ENCODE measurements at regions not wholly inside any gene's neighbourhood (a gene's known extent, or its start where the extent isn't known, plus 50 kb on each side); places are given as distances from the start of the nearest gene placed in this dataset.
"Not testable (repeated sequence)": the region's sequence is repeated elsewhere in the genome, so short reads cannot be mapped to it uniquely, and the experiment has no call there.

GRCh38 chr2:238743243-238744065, 104.4 kb upstream of the TWIST2 start:
- no peak for DNase-seq (ENCODE audit: low read depth)

DNA sequence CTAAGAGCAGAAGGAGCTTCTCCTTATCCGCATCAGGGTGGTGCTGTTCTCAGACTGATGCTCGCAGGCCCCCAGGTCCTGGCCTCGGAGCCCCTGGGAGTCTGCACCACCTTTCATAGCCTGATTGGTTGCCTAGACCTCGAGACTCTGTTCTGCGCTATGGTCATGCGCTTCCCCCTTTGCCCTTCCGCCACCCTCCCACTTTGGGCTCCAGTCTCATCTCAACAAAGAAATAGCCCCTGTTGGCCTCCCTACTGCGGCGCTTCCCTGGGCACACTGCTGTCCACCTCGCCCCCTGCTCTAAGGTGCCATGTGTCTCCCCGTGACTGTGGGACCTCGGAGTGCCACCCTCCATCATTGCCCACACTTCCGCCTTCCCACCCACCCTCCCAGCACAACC, 102.9 kb upstream of the TWIST2 start:
- DNase-seq (ENCODE audit: low read depth), result no peak

DNA sequence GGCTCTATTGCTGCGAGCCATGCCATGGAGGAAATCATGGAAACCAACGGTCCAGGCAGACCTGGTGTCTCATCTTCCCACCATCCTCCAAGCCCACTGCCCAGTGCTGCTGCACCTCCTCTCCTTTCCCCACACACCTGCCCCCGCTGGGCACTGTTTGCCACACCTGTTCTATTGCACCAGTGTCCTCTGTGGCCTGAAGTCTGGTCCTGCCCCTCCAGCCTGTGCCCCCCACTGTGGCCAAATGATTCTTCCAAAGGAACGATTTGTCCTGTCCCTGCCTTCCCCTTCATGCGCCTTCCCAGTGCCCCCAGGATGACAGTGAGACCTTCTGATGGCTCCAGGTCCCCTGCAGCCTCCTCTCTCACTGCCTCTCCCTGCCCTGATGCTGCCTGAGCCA, 101.9 kb upstream of the TWIST2 start:
- DNase-seq (ENCODE audit: low read depth), result no peak

GRCh38 chr2:238747114-238747513, 100.8 kb upstream of the TWIST2 start:
- no peak for DNase-seq (ENCODE audit: low read depth)

DNA sequence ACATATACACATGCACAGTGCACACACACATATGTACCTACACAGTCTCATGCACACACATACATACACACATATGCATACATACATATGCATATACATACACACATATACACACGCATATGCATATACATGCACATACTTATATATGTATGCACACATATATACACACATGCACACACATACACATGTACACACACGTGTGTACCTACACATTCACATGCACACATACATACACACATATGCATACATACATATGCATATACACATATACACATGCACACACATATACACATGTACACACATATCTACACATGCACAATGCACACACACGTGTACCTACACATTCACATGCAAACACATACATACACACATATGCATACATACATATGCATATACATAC, 100.3 kb upstream of the TWIST2 start:
- DNase-seq (ENCODE audit: low read depth), result no peak

GRCh38 chr2:238750212-238750904, 97.5 kb upstream of the TWIST2 start:
- no peak for DNase-seq (ENCODE audit: low read depth)

- DNase-seq (ENCODE audit: low read depth), result no peak
Measured at GRCh38 chr2:238754259-238754658, 93.6 kb upstream of the TWIST2 start.

DNA sequence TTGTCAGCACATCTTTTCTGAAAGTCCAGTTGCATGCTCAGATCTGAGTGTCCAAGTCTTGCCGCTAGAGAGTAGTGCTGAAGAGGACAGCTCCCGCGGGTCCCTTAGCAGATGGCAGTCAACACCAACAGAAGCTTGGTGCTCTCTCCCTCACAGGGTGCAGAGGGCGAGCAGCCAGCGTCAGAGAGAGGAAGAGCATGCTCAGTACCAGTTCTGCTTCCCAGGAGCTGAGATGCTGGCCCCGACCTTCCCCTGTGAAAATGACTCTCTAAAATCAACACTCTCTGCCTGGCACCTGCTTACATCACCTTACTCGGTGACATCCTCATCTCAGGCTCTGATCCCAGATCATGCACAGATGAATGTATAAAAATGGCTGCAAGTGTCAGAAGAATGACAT, 86.0 kb upstream of the TWIST2 start:
- peak; percentile 14 for DNase-seq (ENCODE audit: low read depth)

- DNase-seq (ENCODE audit: low read depth), result no peak
Measured at GRCh38 chr2:238763471-238763995, 84.4 kb upstream of the TWIST2 start.

DNA sequence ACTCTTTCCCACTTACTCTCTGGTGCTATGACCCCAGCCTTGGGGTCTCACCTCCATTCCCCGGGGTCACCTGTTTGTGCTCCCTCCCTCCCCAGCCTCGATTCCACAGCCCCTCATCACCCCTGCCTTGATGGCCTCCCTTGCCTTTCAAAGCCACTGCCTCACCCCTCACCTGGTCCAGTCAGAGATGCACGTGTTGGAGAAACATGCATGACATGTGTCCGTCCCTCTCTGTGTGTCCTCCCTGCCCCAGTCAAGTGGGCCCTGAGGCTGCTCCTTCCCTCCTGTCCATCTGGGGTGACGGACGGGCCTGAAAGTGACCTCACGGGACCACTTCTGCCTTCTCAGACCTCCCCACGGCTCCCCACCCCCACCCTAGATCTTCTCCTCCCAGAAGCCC, 82.3 kb upstream of the TWIST2 start:
- no peak for DNase-seq (ENCODE audit: low read depth)

GRCh38 chr2:238771218-238771617, 76.7 kb upstream of the TWIST2 start:
- peak; percentile 24 for DNase-seq (ENCODE audit: low read depth)

DNA sequence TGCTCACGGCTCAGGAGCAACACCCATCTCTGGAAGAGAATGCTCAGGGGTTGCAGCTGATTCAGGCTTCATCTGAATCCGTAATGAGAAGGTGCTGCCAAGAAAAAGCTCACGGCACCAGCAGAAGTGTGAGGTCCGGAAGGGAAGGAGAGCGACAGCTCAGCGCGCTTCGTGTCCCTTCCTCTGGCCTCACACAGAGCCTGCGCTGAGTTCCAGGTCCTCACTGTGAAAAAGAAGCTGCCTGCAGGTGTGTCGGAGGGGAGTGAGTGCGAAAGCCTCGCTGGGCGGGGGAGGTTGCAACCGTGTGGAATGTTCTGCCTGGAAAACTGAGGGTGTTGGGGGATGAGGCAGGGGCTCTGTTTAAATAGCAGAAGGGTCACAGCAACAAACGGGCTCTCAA, 76.2 kb upstream of the TWIST2 start:
- DNase-seq (ENCODE audit: low read depth), result no peak

DNA sequence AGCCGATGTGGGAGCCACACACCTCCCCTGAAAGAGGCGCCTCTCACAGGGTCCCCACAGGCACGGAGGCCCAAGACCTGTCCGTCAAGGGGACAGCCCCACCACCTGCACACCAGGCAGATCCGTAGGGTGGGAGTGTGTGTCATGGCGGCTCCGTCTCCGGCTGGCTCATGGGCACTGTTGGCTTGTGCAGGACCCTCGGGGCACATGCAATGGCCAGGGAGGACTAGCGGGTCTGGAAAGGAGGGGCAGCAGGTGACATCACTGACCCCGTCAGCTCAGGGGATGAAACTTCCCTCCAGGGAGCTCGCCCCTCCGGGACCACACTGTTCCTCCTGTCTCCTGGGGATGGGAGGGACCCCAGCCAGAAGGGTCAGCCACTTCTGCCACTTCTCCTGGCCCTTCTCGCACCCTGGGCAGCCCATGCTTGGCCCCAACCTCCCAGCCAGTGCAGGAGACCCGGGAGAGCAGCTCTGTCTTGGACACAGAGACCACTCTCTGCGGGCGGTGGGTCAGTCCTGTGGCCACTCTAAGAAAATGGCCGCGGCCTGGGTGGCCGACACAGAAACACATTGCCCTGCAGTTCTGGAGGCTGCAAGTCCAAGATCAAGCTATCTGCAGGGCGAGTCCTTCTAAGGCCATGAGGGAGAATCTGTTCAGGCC, 75.1 kb upstream of the TWIST2 start:
- DNase-seq (ENCODE audit: low read depth), result no peak

DNA sequence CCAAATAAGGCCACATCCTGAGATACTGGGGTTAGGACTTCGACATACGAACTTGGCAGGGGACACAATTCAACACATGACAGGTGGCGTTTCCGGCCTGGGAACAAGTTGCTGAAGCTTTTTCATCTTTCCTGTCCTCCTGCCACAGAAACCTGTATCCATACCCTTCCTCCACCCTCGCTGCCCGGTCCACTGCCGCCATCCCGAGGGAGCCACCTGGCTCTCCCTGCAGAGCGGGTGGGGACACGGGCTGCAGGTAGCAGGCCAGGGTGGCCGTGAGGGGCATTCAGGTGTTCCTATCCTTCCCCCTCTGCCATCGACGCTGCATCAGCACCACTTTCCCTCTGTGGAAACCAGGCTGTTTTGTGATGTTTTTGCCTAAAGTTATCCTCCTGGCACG, 74.4 kb upstream of the TWIST2 start:
- DNase-seq (ENCODE audit: low read depth), result no peak

DNA sequence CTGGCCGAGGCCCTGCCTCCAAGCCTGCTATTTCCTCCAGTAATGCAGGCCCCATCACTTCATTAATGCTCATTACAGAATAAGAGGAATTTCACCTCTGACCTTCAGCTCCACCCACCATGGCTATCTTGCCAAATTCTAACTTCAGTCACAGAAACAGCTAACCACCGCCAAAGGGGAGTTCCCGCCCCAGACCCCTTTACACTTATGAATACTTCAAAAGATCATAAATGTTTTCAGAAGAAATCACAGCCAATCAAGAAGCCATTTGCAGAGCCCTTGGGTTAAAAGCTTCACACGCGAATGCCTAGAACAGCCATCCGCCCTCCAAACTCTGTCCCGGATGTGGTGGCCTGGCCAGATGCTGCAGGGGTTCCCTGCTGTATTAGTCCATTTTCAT, 73.8 kb upstream of the TWIST2 start:
- DNase-seq (ENCODE audit: low read depth), result no peak

DNA sequence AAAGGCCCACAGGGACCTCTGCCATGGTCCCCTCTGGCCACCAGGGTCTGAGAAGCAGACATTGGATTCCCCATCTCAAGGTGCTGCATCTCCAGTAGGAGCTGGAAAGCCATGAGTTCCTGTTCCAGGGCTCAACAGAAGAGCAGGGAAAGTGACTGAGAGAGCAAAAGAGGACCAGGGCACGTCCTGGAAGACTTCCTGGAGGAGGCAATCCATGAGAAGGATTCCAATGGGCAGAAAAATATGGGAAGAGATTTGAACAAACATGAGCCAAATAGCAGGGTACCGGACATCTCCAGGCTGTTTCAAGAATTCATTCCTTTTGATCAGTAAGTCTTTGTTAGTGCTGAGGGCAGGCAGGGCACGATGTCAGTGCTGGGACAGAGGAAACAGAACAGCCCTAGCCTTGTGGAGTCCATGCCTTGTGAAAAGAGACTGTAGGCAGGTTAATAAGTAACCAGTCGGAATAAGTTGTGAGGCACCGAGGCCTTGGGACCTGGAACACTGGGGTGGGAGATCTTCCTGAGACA, 72.8 kb upstream of the TWIST2 start:
- no peak for DNase-seq (ENCODE audit: low read depth)

- no peak for DNase-seq (ENCODE audit: low read depth)
Measured at GRCh38 chr2:238775591-238775990, 72.3 kb upstream of the TWIST2 start.

- DNase-seq (ENCODE audit: low read depth), result no peak
Measured at GRCh38 chr2:238776003-238776760, 71.7 kb upstream of the TWIST2 start.

DNA sequence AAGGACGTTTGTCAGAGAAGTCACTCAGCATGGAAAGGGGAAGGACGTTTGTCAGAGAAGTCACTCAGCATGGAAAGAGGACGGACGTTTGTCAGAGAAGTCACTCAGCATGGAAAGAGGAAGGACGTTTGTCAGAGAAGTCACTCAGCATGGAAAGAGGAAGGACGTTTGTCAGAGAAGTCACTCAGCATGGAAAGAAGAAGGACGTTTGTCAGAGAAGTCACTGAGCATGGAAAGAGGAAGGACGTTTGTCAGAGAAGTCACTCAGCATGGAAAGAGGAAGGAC, 71.2 kb upstream of the TWIST2 start:
- not testable (repeated sequence) for DNase-seq (ENCODE audit: low read depth)

- no peak for DNase-seq (ENCODE audit: low read depth)
Measured at GRCh38 chr2:238777369-238778067, 70.4 kb upstream of the TWIST2 start.

All from LHCN-M2 (cell line).